ENCODE measurements at regions not wholly inside any gene's neighbourhood (a gene's known extent, or its start where the extent isn't known, plus 50 kb on each side); places are given as distances from the start of the nearest gene placed in this dataset.

GRCh38 chr9:32844259-32844658, 60.9 kb downstream of the TMEM215 start:
- no peak overlapping the region for H3K4me3 ChIP-seq
- no peaks in the 10 kb centered on the region for H3K36me3 ChIP-seq
- ATAC-seq (ENCODE audit: low FRiP score in 2 of 2) = no peak
- no peaks in the 10 kb centered on the region for H3K9me3 ChIP-seq
- WGBS, 2 donors = 66 to 70% methylated on average over 6 of the region's 6 CpGs
- H3K27me3 ChIP-seq = no peaks in the 10 kb centered on the region
- no peaks in the 10 kb centered on the region for H3K4me1 ChIP-seq
- no peak overlapping the region for H3K27ac ChIP-seq
- TF ChIP-seq CTCF (IDR thresholded peaks at IDR 0.05) = no peak
- no peak for TF ChIP-seq POLR2A (IDR thresholded peaks at IDR 0.05)
- no peak for TF ChIP-seq POLR2AphosphoS5 (IDR thresholded peaks at IDR 0.05)
- no peak for TF ChIP-seq EP300 (IDR thresholded peaks at IDR 0.05)
- DNase-seq = no peak

GRCh38 chr9:32854271-32854670, 70.9 kb downstream of the TMEM215 start:
- Histone ChIP-seq H3K9me3 (no peaks in the 10 kb centered on the region), H3K27ac (no peak overlapping the region), H3K36me3 (no peaks in the 10 kb centered on the region), H3K4me1 (no peaks in the 10 kb centered on the region), H3K4me3 (no peak overlapping the region), H3K27me3 (no peaks in the 10 kb centered on the region)
- no peak for DNase-seq
- TF ChIP-seq EP300 (IDR thresholded peaks at IDR 0.05) = no peak
- no peak for TF ChIP-seq POLR2A (IDR thresholded peaks at IDR 0.05)
- no peak for TF ChIP-seq CTCF (IDR thresholded peaks at IDR 0.05)
- TF ChIP-seq POLR2AphosphoS5 (IDR thresholded peaks at IDR 0.05) = no peak
- 84 to 89% methylated on average over 3 of the region's 3 CpGs for WGBS, 2 donors
- ATAC-seq (ENCODE audit: low FRiP score in 2 of 2) = no peak

- ATAC-seq (ENCODE audit: low FRiP score in 2 of 2) (no peak), DNase-seq (no peak)
- Histone ChIP-seq H3K4me1 (no peaks in the 10 kb centered on the region), H3K9me3 (no peaks in the 10 kb centered on the region), H3K36me3 (no peaks in the 10 kb centered on the region), H3K4me3 (no peak overlapping the region), H3K27ac (no peak overlapping the region), H3K27me3 (no peaks in the 10 kb centered on the region)
- TF ChIP-seq POLR2A (IDR thresholded peaks at IDR 0.05) (no peak), EP300 (IDR thresholded peaks at IDR 0.05) (no peak), POLR2AphosphoS5 (IDR thresholded peaks at IDR 0.05) (no peak), CTCF (IDR thresholded peaks at IDR 0.05) (no peak)
- 60 to 71% methylated on average over 5 of the region's 5 CpGs for WGBS, 2 donors
These were observed 72.4 kb downstream of the TMEM215 start for GRCh38 chr9:32855752-32856151.

- no peak for ATAC-seq (ENCODE audit: low FRiP score in 2 of 2)
- no peaks in the 10 kb centered on the region for H3K4me1 ChIP-seq
These were observed 80.0 kb downstream of the TMEM215 start for GRCh38 chr9:32863291-32863690.

More at GRCh38 chr9:32863291-32863690, 80.0 kb downstream of the TMEM215 start:
- no peak overlapping the region for H3K27ac ChIP-seq
- DNase-seq = no peak
- 72 to 77% methylated on average over 5 of the region's 5 CpGs for WGBS, 2 donors
- H3K36me3 ChIP-seq = no peaks in the 10 kb centered on the region
- H3K27me3 ChIP-seq = no peaks in the 10 kb centered on the region
- no peak for TF ChIP-seq CTCF (IDR thresholded peaks at IDR 0.05)
- no peaks in the 10 kb centered on the region for H3K9me3 ChIP-seq
- no peak overlapping the region for H3K4me3 ChIP-seq
